NCI-H226 (cell line): ENCODE measurements at regions not wholly inside any gene's neighbourhood (a gene's known extent, or its start where the extent isn't known, plus 50 kb on each side); places are given as distances from the start of the nearest gene placed in this dataset.
"Not testable (repeated sequence)": the region's sequence is repeated elsewhere in the genome, so short reads cannot be mapped to it uniquely, and the experiment has no call there.

ENCODE experiments used
- DNase-seq: peaks from one replicate; pipeline ENCODE4 v3.0.0-alpha.2; 2015

DNA sequence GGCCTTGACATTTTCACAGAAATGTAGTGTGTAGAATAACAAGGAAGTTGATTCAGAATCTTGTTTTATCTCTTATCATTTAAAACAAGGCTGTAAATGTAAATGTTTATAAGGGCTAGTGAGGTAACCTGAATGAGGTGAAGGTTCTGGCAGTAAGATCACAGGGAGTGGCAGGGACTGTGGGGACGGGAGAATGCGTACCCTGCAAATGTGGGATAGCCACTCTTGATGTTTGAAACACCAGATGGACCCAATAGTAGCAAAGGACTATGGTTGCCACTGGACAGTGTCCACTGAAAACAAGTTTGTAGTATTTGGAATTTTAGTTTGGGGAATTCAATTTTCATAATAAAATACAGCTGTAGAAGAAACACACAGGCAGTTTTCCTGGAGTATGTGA is 155.3 kb downstream of the FHIP1A start:
- no peak for DNase-seq

DNA sequence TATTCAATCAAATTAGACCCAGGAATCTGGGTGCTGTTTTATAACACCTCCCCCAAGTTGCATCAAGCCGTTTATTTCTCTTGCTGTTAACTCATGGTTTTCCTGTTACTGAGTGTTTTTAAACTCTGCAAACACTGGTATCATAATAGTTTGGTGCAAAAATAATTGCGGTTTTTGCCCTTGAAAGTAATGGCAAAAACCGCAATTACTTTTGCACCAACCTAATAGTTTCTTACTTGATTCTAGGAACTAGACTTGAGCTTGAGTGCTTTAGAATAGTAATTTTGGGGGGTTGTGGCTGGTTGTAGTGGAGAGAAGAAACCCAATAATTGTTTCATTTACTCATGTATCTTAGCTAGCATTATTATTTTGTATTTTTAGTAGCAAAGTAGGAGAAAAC is 156.6 kb downstream of the FHIP1A start:
- DNase-seq, result no peak

DNA sequence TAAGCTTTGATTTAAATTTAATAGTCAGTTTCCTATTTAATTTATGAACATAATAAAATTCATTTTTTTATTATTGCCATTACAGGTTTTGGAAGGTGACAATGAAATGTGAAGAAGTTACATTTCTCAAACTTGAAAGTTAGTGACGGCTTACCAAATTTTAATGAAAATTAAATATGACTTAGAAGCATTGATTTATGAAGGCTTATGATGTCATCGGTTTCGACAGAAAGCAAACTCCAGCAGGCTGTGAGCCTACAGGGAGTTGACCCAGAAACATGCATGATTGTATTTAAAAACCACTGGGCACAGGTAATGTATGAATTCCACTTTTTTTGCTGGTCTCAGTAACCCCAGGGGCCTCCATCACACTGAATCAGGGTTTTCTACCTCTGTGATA is 157.1 kb downstream of the FHIP1A start:
- DNase-seq, result no peak

DNA sequence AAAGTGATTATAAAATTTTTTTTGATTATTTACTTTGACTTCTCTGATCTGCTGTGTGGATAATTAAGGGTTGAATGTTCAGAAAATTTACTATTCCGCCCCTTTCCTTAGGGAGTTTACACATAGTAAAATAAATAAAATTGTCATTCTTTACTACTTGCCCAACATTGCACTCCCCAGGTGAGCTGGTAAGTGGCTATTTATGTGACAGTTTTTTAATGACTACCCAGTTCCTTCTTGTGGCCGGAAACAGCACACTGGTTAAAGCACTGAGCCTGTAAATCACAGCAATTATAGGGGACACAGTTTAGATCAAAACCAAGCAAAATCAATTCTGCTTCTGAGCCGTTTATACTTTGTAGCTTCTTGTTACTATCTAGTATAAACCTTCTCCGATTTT is 158.1 kb downstream of the FHIP1A start:
- no peak for DNase-seq

DNA sequence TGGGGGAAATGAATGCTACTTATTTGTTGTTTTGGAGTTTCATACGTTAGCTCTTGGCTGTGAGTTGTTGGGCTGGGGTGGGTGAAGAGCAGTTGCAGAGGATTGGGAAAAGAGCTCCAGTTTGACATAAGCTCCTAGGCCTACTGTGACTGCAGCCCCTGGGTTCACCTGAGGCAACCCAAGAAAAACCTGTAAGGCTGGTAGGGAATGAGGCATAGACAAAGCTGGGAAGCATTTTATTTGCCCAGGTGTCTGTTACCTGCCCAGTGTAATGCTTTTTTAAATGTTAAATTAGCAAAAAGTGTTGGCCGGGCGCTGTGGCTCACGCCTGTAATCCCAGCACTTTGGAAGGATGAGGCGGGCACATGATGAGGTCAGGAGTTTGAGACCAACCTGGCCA is 160.0 kb downstream of the FHIP1A start:
- no peak for DNase-seq

DNA sequence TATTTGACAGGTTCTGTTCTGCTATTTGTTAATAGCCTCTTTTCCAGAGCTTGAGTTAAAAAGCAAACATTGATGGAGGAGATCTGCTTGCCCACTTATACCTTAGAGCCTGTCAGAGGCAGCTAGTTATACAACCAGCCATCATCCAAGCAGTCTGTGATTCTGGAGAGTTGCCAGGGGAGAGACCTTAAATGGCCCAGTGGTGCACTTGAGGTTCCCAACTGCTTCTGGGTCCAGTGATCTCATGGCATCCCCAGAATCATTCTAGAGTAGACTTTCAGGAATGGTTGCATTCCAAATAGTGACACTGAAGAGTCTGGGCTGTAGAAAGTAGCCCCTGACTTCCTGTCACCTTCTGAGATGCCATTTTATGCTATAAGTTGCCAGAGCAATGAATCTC is 160.7 kb downstream of the FHIP1A start:
- no peak for DNase-seq

DNA sequence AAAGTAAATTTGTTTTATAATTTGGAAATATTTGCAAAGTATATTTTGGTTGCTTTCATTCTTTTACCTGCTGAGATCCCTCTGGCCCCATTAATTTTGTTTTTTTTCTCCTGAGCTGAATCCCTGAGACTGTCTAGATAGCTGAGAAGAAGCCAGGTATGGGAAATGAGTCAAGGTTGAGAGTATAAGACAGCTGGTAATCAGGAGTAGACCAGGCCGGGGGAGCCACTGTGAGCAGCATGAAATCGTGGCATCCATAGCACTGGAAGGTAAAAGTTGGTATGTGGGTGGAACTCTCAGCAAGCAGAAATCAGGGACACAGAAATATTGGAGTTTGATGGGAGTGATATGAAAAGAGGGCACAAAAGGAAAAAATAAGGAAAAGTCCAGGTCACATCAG is 164.5 kb downstream of the FHIP1A start:
- DNase-seq, result no peak

DNA sequence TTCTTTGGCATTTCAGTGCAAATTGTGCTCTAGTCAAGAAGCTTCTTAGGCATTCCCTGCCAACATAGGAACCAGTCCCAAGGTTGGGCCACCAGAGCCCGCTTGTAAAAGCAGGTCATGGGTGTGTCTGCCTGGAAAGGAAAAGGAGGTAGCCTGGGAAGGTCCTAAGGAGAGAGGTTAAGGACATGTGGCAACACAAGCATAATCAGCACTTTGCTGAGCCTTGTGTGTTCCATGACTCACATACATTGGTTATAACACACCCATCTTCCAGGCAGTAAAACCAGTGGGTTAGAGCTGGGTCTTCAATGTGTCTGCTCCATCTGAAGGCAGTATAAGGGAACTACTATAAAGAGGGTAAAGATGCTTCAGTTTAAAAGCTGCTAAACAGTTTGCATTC is 165.0 kb downstream of the FHIP1A start:
- peak; percentile 28 for DNase-seq

DNA sequence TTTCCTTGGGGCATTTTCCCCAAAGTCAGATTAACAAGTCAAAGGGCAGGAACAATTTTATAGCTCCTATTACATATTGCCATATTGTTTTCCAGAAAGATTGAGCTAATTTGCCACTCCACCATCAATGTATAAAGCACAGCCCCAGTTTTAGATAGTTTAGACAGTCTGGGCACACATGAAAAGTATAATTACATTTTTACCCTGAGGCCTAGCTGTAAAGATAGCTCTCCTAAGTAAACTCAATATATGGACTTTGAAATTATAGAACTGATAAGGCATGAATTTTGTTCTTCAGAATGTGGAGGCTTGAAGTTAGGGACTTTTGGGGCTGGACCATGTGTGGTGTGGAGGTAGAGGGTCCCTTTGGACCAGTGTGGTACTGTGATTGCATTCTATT is 166.0 kb downstream of the FHIP1A start:
- DNase-seq, result no peak

DNA sequence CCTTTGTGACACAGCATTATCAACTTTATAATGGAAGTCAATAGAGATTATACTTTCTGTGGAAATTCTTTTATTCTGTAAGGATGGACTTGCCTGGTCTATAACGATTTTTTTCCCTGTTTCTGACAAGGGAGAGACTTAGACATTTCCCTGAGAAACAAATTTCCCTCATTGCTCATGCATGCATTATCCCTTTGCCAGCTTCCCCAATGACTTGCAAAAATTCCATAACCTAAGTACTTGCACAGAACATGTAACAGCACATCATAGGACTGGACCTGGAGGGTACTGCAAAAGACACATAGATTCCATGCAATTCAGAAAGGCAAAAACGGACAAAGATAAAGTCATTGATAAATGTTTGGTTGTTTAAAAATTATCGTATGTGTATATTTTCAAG is 166.7 kb downstream of the FHIP1A start:
- no peak for DNase-seq

DNA sequence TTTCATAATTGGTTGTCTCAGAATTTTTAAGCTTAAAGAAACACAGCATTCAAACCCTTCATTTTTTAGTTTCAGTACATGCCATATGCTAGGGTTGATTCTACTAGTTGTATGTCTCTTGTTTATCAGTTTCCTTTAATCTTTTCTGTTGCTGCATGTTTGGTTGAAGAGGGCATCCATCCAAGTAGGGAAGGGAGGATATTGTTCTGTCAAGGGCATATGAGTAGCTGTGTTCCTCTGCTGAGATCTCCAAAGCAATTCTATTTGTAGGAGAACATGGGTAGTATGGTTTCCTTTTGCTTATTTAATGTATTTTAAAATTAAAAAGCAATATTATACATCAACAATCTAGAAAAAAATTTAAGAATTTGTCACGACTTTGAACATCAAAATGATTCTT is 167.7 kb downstream of the FHIP1A start:
- DNase-seq, result peak; percentile 2

DNA sequence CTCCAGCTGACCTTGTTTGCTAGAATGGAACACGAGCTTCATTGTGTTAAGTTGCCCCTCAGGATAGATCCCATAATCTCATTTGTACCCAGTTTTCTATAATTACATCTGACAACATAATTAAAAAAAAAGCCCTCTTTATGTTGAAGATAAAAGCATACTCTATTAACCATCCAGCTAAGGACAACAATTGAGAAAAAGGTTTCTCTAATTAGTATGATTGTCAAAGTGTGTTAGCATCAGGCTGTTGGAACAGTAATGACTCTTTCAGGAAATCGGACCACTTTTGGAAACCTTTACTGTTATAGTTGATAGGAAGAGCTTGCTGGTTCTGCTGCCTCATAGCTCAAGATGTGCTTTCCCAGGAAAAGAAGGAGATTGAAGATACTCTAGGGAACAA is 172.6 kb downstream of the FHIP1A start:
- DNase-seq, result no peak

DNA sequence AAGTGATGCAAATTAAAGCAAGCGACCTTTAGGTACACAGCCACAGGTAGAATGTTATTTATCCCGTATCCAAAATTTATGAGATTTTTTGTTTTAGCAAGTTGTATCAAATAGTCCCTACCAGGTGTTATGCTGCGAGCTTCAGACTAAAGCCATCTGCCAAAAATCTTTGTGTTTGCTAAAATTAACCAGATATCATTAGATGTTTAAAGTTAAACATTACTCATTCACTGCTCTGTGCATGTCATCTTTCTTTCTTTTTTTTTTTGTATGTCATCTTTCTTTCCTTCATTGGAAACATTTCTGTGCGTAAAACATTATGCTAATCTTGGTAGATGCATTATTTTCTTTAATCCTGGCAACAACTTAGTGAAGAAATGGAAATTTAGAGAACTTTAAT is 173.1 kb downstream of the FHIP1A start:
- DNase-seq, result no peak

DNA sequence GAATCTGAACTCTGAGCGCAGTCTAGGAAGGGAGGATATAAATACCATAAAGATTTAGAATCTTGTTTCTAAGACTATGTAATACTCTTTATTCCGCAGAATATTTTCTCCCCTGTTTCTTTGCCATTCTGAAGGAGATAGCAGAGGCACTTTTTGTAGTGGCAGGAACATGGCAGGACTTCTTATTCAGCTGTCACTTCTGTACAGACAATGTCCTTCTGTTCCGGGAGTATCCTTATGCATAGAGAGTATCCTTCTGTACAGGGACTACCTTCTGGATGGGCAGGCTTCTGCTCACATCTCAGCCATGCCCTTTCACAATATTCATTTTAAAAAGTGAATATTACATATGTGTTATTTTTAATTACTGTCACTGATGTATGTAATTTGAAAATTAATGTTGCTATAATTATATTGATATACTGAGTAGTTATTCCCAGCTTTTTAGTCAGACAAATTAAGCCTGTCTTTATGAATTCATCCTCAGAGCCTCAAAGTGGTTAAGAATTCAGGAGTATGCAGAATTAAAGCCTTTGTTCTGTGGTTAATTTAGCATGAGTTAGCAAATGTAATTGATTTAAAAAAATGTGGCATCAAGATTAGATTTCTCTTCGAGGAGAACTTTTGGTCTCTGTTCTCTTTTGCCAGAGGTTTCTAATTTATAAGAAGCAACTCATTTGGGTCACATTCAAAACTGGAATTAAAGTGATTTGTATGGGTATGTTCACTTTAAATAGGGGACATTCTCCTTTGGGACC is 174.4 kb downstream of the FHIP1A start:
- DNase-seq, result no peak

DNA sequence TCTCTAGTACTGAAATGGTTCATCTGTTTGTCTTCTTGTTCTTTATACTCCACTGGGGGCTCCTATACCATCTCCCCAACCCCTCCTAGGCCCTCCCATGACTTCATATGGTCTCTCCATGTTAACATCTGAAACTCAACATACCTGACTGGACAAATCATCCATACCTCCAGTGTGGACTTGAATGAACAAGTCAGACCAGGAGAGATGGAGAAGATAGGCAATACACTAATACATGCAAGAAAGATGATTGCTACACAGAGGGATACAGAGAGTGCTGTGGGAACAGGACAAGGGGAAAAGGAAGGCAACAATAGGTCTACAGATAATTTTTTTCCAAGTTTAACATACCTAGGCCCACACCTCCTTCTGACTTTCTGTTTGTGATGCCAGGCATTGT is 175.1 kb downstream of the FHIP1A start:
- DNase-seq, result no peak

DNA sequence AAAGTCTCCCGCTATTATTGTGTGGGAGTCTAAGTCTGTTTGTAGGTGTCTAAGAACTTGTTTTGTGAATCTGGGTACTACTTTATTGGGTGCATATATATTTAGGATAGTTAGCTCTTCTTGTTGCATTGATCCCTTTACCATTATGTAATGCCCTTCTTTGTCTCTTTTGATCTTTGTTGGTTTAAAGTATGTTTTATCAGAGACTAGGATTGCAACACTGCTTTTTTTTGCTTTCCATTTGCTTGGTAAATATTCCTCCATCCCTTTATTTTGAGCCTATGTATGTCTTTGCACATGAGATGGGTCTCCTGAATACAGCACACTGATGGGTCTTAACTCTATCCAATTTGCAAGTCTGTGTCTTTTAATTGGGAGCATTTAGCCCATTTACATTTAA is 165.2 kb downstream of the GATB start:
- DNase-seq, result not testable (repeated sequence)

DNA sequence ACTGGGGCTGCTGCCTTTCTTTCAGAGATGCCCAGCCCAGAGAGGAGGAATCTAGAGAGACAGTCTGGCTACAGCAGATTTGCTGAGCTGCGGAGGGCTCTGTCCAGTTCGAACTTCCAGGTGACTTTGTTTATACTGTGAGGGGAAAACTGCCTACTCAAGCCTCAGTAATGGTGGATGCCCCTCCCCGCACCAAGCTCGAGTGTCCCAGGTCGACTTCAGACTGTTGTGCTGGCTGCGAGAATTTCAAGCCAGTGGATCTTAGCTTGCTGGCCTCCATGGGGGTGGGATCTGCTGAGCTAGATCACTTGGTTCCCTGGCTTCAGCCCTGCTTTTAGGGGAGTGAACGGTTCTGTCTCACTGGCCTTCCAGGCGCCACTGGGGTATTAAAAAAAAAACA is 163.1 kb downstream of the GATB start:
- DNase-seq, result not testable (repeated sequence)

DNA sequence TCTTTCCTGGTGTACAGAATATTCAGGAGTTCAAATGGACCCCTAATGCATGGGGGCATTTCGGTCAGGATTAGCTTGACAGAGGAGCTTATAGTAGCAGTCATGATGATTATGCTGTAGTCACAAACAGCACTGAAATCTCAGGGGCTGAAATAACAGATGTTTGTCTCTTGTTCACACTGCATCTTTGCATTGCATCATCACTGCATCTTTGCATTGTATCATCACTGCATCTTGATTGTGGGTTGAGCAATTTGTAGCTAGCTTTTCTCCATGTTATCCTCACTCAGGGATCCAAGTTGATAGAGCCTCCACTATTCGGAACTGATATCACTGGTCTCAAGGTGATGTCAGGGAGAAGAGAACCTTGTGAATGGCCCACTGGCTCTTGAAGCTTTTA is 160.9 kb downstream of the GATB start:
- no peak for DNase-seq

DNA sequence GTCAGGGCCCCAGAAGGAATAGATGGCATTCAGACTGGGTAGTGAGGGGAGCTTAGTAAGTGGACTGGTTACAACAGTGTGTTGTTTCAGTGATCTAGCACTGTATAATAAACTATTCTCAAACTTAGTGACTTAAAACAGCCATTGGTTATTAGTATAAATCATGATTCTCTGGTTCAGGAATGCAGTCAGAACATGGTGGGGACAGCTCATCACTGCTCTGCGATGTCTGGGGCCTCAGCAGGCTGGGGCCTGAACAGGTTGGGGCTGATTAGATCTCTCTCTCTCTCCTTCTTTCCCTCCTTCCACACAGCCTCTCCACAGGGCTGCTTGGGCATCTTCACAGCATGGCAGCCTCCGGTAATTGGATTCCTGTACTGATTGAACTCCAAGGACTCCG is 160.4 kb downstream of the GATB start:
- no peak for DNase-seq

DNA sequence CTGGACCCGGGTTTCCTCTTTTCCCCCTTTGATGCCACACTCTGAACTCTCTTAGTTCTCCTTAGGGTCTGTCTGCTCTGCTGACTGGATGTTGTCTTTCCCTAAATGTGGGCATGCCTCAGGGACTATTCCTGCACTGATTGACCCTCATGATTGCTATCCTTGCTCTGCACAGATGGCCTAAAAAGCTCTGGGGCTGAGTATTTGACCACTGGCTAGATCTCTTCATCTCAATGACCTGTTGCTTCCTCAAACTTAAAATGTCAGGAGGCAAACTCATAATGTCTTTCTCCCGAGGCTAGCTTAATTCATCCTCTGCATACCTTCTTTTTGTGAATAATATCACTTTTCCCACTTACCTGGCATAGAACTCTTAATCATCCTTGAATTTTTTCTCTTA is 157.4 kb downstream of the GATB start:
- DNase-seq, result no peak

DNA sequence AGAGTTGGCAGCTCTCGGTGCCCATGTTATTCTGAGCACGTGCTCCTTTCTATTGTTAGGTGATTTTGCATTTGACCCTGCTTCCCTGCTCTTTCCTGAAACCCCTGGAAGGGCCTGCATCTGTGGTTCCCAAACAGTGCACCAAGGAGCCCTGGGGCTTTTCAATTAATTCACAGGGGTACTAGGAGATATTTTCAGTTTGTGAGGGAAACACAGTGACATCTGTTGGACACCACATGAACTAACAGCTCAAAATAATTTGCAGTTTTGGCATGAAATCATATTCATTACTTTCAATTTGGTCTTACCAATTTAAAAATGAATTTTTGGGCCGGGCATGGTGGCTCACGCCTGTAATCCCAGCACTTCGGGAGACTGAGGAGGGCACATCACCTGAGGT is 156.6 kb downstream of the GATB start:
- no peak for DNase-seq

DNA sequence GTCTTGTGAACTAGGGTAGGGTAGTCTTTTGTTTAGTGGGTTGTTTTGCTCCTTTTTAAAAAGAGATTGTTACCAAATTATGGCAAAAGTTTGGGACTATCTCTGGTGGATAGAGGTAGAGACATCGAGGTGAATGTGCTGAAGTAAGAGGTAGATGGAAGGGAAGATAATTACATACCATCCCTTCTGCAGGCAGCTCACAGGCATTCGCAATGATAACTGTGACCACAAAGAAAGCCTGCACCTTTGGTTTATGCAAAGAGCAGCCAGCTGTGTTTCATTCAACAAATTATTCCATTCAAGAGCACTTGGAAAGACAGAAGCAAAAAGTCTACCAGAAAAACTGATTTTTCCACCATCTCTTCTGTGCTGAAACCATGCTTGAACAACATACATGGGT is 155.6 kb downstream of the GATB start:
- no peak for DNase-seq

DNA sequence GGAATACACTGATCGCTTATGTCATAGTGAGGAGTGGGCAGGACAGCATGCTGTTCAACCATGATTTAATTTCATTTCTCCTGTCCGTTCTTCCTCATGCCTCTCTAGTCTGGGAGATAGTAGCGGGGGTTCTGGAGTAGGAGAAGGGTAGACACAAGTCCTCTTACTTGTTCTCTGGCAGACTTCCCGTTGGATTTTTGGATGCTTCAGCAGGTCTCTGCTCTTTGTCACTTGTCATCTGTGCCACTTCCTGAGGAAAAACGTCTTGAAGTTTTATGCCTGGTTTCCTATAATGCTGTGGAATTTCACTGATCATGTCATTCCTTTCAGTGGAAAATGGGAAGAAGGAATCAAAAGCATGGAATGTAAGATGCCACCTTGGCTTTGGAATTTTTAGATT is 154.7 kb downstream of the GATB start:
- no peak for DNase-seq

DNA sequence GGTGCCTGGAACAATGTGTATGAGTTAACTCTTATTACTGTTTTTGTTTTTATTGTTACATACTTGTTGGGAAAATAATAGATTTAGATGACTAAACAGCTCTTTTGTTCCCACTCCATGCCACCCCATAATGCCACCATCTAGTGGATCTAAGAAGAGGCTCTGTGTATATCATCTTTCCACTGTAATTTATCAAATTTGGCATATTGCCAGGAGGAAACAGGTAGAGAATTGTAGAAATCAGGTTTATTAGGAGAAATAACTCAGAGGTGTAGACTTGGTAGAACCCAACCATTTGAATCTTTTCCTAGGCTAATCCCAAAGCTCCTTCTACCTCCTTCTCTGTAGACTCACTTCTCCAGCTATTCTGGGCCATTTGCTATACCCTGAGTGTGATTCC is 150.6 kb downstream of the GATB start:
- no peak for DNase-seq

DNA sequence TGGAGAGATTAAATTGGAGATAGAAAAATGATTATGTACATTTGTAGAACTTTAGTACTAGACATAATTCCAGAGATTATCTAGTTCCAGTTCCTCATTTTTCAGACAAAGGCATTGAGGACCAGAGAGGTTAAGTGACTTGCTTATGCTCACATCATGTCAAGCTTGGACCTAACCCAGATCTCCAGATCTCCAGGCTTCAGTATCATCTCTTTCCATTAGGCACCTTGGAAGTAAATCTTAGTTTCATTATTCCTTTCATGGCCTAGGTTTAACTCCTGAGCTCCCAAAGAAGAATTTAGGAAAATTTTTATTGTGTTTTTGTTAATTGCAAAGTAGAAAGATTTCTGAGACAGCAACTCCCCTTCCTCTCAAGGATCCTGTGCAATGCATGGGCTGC is 148.8 kb downstream of the GATB start:
- DNase-seq, result no peak

DNA sequence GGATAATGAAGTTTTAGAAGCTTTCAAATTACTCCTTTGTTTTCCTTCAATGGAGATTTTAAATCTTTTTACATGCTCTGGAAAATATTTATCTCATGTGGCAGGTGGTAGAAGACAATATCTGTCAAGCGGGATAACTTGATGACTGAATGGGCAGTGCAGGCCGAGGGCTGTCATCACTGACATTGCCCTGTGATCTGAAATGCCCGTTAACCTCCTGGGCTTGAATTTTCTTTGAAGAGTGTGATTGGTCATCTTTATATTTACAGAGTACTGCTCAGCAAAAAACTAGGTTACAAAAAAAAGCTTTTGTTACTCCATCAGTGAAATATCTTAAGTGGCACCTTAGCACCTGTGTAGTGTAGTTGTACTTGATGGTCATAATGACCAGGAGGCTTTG is 147.5 kb downstream of the GATB start:
- no peak for DNase-seq
